ENCODE measurements at regions not wholly inside any gene's neighbourhood (a gene's known extent, or its start where the extent isn't known, plus 50 kb on each side); places are given as distances from the start of the nearest gene placed in this dataset.

DNA sequence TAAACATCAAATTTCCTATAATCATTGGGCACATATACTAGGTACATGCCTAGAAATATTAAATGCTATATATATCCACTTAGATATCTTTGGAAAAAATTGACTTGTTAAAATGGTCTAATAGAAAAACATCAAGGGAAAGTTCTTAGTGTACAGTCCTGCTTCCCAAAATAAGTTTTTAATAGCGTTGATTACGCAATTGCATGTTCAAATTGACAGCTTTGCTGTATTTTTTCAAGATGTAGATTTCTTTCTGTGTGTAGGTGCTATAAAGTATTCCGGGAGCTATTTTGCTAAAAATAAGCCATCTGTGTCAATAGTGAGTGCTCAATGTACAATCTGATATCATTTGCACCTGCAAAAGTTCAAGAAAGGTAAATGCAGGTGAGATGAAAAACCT lies 463.9 kb upstream of the ATP2B1 start:
- no peak overlapping the region for H2AFZ ChIP-seq (ENCODE audit: low read length)

DNA sequence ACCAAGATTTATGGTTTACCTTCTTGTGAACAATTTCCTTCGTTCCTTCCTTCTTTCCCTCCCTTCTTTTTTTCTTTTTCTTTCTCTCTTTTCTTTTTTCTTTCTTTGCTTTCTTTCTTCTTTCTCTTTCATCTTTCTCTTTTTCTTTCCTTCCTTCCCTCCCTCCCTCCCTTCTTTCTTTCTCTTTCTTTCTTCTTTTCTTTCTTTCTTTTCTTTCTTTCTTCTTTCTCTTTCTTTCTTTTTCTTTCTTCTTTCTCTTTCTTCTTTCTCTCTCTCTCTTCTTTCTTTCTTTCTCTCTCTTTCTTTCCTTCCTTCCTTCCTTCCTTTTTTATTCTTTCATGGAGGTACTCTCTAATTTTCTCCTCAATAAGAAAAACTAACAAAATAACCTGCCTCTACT lies 462.1 kb upstream of the ATP2B1 start:
- H3K36me3 ChIP-seq (ENCODE audit: control insufficient read depth, insufficient read depth, low read length), result no peaks in the 10 kb centered on the region
- no peak overlapping the region for H2AFZ ChIP-seq (ENCODE audit: low read length)
- no peaks in the 10 kb centered on the region for H3K9me3 ChIP-seq (ENCODE audit: control insufficient read depth, insufficient read depth, low read depth, low read length)
- no peak overlapping the region for H3K4me2 ChIP-seq (ENCODE audit: extremely low read depth, insufficient read depth, low read length)
- no peak for DNase-seq (ENCODE audit: low read depth in 2 of 2)
- no peaks in the 10 kb centered on the region for H3K27me3 ChIP-seq (ENCODE audit: control insufficient read depth, insufficient read depth, low read length)
- no peak overlapping the region for H3K9ac ChIP-seq (ENCODE audit: insufficient read depth, low read length)
- TF ChIP-seq EZH2 (IDR thresholded peaks at IDR 0.05; ENCODE audit: low read length, missing control alignments), result no peak
- TF ChIP-seq, protein P1, sequence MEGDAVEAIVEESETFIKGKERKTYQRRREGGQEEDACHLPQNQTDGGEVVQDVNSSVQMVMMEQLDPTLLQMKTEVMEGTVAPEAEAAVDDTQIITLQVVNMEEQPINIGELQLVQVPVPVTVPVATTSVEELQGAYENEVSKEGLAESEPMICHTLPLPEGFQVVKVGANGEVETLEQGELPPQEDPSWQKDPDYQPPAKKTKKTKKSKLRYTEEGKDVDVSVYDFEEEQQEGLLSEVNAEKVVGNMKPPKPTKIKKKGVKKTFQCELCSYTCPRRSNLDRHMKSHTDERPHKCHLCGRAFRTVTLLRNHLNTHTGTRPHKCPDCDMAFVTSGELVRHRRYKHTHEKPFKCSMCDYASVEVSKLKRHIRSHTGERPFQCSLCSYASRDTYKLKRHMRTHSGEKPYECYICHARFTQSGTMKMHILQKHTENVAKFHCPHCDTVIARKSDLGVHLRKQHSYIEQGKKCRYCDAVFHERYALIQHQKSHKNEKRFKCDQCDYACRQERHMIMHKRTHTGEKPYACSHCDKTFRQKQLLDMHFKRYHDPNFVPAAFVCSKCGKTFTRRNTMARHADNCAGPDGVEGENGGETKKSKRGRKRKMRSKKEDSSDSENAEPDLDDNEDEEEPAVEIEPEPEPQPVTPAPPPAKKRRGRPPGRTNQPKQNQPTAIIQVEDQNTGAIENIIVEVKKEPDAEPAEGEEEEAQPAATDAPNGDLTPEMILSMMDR (conservative IDR thresholded peaks at IDR 0.05 in 1 of 2, IDR thresholded peaks at IDR 0.05 in 1 of 2; ENCODE audit: low read depth in 1 of 2, low read length in 2 of 2), result no peak
- no peaks in the 10 kb centered on the region for H4K20me1 ChIP-seq (ENCODE audit: control insufficient read depth, extremely low read depth, insufficient read depth, low read length)
- H3K27ac ChIP-seq (ENCODE audit: insufficient read depth, low read length), result no peak overlapping the region
- no peaks in the 10 kb centered on the region for H3K4me1 ChIP-seq (ENCODE audit: control insufficient read depth, extremely low read depth, insufficient read depth, low read length)
- no peak overlapping the region for H3K4me3 ChIP-seq (replicated peaks in 1 of 4; ENCODE audit: control extremely low read depth in 1 of 4, insufficient read depth in 1 of 4, low read depth in 3 of 4, low read length in 4 of 4)
- no peaks in the 10 kb centered on the region for H3K79me2 ChIP-seq (ENCODE audit: control insufficient read depth, insufficient read depth, low read length)

More for the DNA sequence above, 463.9 kb upstream of the ATP2B1 start:
- Histone ChIP-seq H3K27me3 (ENCODE audit: control insufficient read depth, insufficient read depth, low read length) (no peaks in the 10 kb centered on the region), H3K4me3 (replicated peaks in 1 of 4; ENCODE audit: control extremely low read depth in 1 of 4, insufficient read depth in 1 of 4, low read depth in 3 of 4, low read length in 4 of 4) (no peak overlapping the region), H3K9ac (ENCODE audit: insufficient read depth, low read length) (no peak overlapping the region), H3K36me3 (ENCODE audit: control insufficient read depth, insufficient read depth, low read length) (no peaks in the 10 kb centered on the region), H3K27ac (ENCODE audit: insufficient read depth, low read length) (no peak overlapping the region), H3K4me2 (ENCODE audit: extremely low read depth, insufficient read depth, low read length) (no peak overlapping the region), H4K20me1 (ENCODE audit: control insufficient read depth, extremely low read depth, insufficient read depth, low read length) (no peaks in the 10 kb centered on the region), H3K79me2 (ENCODE audit: control insufficient read depth, insufficient read depth, low read length) (no peaks in the 10 kb centered on the region), H3K9me3 (ENCODE audit: control insufficient read depth, insufficient read depth, low read depth, low read length) (no peaks in the 10 kb centered on the region), H3K4me1 (ENCODE audit: control insufficient read depth, extremely low read depth, insufficient read depth, low read length) (no peaks in the 10 kb centered on the region)
- TF ChIP-seq EZH2 (IDR thresholded peaks at IDR 0.05; ENCODE audit: low read length, missing control alignments), result no peak
- TF ChIP-seq, protein P1 (conservative IDR thresholded peaks at IDR 0.05 in 1 of 2, IDR thresholded peaks at IDR 0.05 in 1 of 2; ENCODE audit: low read depth in 1 of 2, low read length in 2 of 2), result no peak
- DNase-seq (ENCODE audit: low read depth in 2 of 2), result no peak

DNA sequence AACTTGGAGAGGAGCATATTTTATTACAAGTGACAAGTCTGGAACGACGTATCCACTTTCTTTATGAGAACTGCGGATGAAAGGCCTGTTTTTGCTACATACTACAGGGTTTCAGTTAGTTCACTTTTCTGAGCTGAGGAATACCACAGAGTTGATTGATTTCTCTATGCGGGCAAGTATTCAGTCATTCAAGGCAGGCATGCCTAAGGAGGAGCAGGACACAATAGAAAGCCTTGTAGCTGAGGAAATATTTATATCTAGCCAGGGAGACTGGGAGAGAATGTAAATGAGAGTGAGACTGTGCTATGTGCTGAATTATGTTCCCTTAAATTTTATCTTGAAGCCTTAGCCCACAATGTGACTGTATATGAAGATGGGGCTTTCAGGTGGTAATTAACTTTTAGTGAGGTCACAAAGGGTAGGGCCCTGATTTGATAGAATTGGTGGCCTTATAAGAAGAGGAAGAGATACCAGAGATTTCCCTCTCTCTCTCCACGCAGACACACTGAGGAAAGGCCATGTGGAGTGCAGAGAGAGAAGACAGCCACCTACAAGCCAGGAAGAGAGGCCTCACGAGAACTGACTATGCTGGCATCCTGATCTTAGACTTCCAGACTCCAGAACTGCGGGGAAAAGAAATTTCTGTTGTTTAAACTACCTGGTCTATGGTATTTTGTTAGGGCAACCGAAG lies 459.0 kb upstream of the ATP2B1 start:
- no peaks in the 10 kb centered on the region for H3K9me3 ChIP-seq (ENCODE audit: control insufficient read depth, insufficient read depth, low read depth, low read length)
- H3K9ac ChIP-seq (ENCODE audit: insufficient read depth, low read length), result no peak overlapping the region
- H4K20me1 ChIP-seq (ENCODE audit: control insufficient read depth, extremely low read depth, insufficient read depth, low read length), result no peaks in the 10 kb centered on the region
- no peaks in the 10 kb centered on the region for H3K36me3 ChIP-seq (ENCODE audit: control insufficient read depth, insufficient read depth, low read length)
- no peaks in the 10 kb centered on the region for H3K79me2 ChIP-seq (ENCODE audit: control insufficient read depth, insufficient read depth, low read length)
- TF ChIP-seq, protein P1 (conservative IDR thresholded peaks at IDR 0.05 in 1 of 2, IDR thresholded peaks at IDR 0.05 in 1 of 2; ENCODE audit: low read depth in 1 of 2, low read length in 2 of 2), result no peak
- TF ChIP-seq EZH2 (IDR thresholded peaks at IDR 0.05; ENCODE audit: low read length, missing control alignments), result no peak
- no peaks in the 10 kb centered on the region for H3K27me3 ChIP-seq (ENCODE audit: control insufficient read depth, insufficient read depth, low read length)
- no peak overlapping the region for H3K27ac ChIP-seq (ENCODE audit: insufficient read depth, low read length)
- H3K4me2 ChIP-seq (ENCODE audit: extremely low read depth, insufficient read depth, low read length), result no peak overlapping the region
- no peaks in the 10 kb centered on the region for H3K4me1 ChIP-seq (ENCODE audit: control insufficient read depth, extremely low read depth, insufficient read depth, low read length)
- no peak overlapping the region for H3K4me3 ChIP-seq (replicated peaks in 1 of 4; ENCODE audit: control extremely low read depth in 1 of 4, insufficient read depth in 1 of 4, low read depth in 3 of 4, low read length in 4 of 4)
- DNase-seq (ENCODE audit: low read depth in 2 of 2), result no peak
- no peak overlapping the region for H2AFZ ChIP-seq (ENCODE audit: low read length)
